Activated CD4-positive, alpha-beta memory T cell treated with anti-CD3 and anti-CD28 coated beads for 36 hours (primary cell): ENCODE measurements at regions not wholly inside any gene's neighbourhood (a gene's known extent, or its start where the extent isn't known, plus 50 kb on each side); places are given as distances from the start of the nearest gene placed in this dataset.
"Not testable (repeated sequence)": the region's sequence is repeated elsewhere in the genome, so short reads cannot be mapped to it uniquely, and the experiment has no call there.

ENCODE experiments used
- CTCF ChIA-PET: fragments of 350-600 bp; sonication (Branson Sonifier 250); formaldehyde crosslinking; loops from one replicate; lab custom pipeline; 2021; ENCODE audit warnings: antibody characterized with exemption, inconsistent platforms; lab: Charles Lee
- POLR2A ChIA-PET: fragments of 350-600 bp; sonication (Branson Sonifier 250); formaldehyde crosslinking; loops from one replicate; lab custom pipeline; 2021; ENCODE audit warnings: antibody characterized with exemption; lab: Charles Lee
- DNase-seq: peaks from one replicate; pipeline ENCODE4 v3.0.0-alpha.2; 2020
- H3K27ac Mint-ChIP-seq: one replicate; pipeline ENCODE4 v1.8.0; 2021; ENCODE audit warnings: mixed read lengths
- H3K27me3 Mint-ChIP-seq: one replicate; pipeline ENCODE4 v1.8.0; 2021; ENCODE audit warnings: mixed read lengths
- H3K36me3 Mint-ChIP-seq: one replicate; pipeline ENCODE4 v1.8.0; 2021; ENCODE audit warnings: mixed read lengths
- H3K4me1 Mint-ChIP-seq: one replicate; pipeline ENCODE4 v1.8.0; 2021; ENCODE audit warnings: low read depth, mixed read lengths
- H3K4me3 Mint-ChIP-seq: one replicate; pipeline ENCODE4 v1.8.0; 2021; ENCODE audit warnings: mild to moderate bottlenecking, mixed read lengths
- H3K9me3 Mint-ChIP-seq: one replicate; pipeline ENCODE4 v1.8.0; 2021; ENCODE audit warnings: mixed read lengths
- intact Hi-C: fragments of 100-400 bp; cut with micrococcal nuclease; formaldehyde crosslinking; loops from one replicate; pipeline ENCODE4 v1.15.1; 2023

DNA sequence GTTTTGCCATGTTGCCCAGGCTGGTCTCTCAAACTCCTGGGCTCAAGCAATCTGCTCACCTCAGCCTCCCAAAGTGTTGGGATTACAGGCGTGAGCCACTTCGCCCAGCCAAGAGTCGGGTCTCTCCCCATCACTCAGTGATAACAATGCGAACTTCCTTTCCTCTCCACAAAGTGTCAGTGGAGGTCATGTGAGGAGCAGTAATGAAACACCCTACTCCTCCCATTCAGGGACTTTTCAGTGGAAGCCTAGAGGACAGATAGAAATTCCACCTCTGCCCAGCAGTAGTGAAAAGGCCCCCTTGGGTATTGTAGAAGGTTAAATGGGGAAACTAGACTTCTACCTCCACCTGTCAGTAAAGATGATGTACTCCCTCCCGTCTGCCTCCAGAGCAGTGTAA, 141.9 kb upstream of the STK26 start:
- ChIA-PET POLR2A (no interaction called here), CTCF (no interaction called here)
- no peaks in the 10 kb centered on the region for H3K4me1 Mint-ChIP-seq
- H3K4me3 Mint-ChIP-seq: no peak overlapping the region
- H3K27ac Mint-ChIP-seq: no peak overlapping the region
- intact Hi-C loops: no loop called here
- no peaks in the 10 kb centered on the region for H3K9me3 Mint-ChIP-seq
- DNase-seq: no peak
- H3K27me3 Mint-ChIP-seq: no peaks in the 10 kb centered on the region
- H3K36me3 Mint-ChIP-seq: no peaks in the 10 kb centered on the region

DNA sequence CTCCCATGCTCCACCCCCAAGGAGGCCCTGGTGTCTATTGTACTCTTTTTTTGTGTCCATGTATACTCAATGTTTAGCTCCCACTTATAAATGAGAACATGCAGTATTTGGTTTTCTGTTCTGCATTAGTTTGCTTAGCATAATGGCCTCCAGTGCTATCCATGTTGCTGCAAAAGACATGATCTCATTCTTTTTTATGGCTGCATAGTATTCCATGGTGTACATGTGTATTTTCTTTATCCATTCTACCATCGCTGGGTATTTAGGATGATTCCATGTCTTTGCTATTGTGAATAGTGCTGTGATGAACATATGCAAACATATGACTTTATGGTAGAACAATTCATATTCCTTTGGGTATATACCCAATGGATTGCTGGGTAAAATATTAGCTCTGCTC, 138.1 kb upstream of the STK26 start:
- H3K9me3 Mint-ChIP-seq, H3K4me3 Mint-ChIP-seq, H3K27me3 Mint-ChIP-seq, POLR2A ChIA-PET, H3K27ac Mint-ChIP-seq, DNase-seq, H3K36me3 Mint-ChIP-seq, CTCF ChIA-PET, intact Hi-C loops, H3K4me1 Mint-ChIP-seq: not testable (repeated sequence)

DNA sequence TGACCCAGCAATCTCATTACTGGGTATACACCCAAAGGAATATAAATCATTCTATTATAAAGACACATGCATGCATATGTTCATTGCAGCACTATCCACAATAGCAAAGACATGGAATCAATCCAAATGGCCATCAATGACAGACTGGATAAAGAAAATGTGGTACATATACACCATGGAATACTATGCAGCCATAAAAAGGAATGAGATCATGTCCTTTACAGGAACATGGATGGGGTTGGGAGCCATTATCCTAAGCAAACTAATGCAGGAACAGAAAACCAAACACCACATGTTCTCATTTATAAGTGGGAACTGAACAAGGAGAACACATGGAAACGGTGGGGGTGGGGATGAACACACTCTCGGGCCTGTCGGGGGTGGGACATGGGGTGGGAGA, 129.2 kb upstream of the STK26 start:
- H3K27ac Mint-ChIP-seq, H3K9me3 Mint-ChIP-seq, H3K27me3 Mint-ChIP-seq, H3K4me3 Mint-ChIP-seq, H3K36me3 Mint-ChIP-seq, DNase-seq, H3K4me1 Mint-ChIP-seq, intact Hi-C loops, CTCF ChIA-PET, POLR2A ChIA-PET: not testable (repeated sequence)

GRCh38 chrX:131894995-131895394, 128.1 kb upstream of the STK26 start:
- CTCF ChIA-PET: no interaction called here
- intact Hi-C loops: no loop called here
- POLR2A ChIA-PET: no interaction called here
- peaks cover 6% of the 10 kb centered on the region for H3K4me1 Mint-ChIP-seq
- H3K4me3 Mint-ChIP-seq: no peak overlapping the region
- H3K27me3 Mint-ChIP-seq: no peaks in the 10 kb centered on the region
- no peaks in the 10 kb centered on the region for H3K9me3 Mint-ChIP-seq
- no peak for DNase-seq
- H3K27ac Mint-ChIP-seq: no peak overlapping the region
- no peaks in the 10 kb centered on the region for H3K36me3 Mint-ChIP-seq

DNA sequence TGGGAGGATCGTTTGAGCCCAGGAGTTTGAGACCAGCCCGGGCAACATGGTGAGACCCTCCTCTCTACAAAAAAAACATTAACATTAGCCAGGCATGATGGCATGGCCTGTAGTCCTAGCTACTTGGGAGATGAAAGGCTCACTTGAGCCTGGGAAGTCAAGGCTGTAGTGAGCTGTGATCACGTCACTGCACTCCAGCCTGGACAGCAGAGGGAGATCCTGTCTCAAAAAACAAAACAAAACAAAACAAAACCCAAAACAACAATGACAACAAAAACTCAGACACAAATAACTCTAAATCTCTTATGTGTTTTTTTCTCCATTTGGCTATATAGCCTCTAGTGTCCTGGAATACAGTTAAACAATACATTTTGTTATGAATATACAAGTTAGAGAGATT, 127.3 kb upstream of the STK26 start:
- ChIA-PET CTCF (no interaction called here), POLR2A (no interaction called here)
- intact Hi-C loops: no loop called here
- no peak for DNase-seq
- no peaks in the 10 kb centered on the region for H3K36me3 Mint-ChIP-seq
- H3K9me3 Mint-ChIP-seq: no peaks in the 10 kb centered on the region
- H3K27ac Mint-ChIP-seq: no peak overlapping the region
- no peaks in the 10 kb centered on the region for H3K27me3 Mint-ChIP-seq
- peaks cover 6% of the 10 kb centered on the region for H3K4me1 Mint-ChIP-seq
- no peak overlapping the region for H3K4me3 Mint-ChIP-seq

- CTCF ChIA-PET: no interaction called here
- Mint-ChIP-seq H3K4me3 (no peak overlapping the region), H3K27ac (no peak overlapping the region), H3K9me3 (no peaks in the 10 kb centered on the region), H3K4me1 (no peaks in the 10 kb centered on the region), H3K36me3 (no peaks in the 10 kb centered on the region), H3K27me3 (no peaks in the 10 kb centered on the region)
- intact Hi-C loops: no loop called here
- POLR2A ChIA-PET: no interaction called here
- DNase-seq: no peak
Observed at GRCh38 chrX:131901546-131901945, 121.6 kb upstream of the STK26 start.

DNA sequence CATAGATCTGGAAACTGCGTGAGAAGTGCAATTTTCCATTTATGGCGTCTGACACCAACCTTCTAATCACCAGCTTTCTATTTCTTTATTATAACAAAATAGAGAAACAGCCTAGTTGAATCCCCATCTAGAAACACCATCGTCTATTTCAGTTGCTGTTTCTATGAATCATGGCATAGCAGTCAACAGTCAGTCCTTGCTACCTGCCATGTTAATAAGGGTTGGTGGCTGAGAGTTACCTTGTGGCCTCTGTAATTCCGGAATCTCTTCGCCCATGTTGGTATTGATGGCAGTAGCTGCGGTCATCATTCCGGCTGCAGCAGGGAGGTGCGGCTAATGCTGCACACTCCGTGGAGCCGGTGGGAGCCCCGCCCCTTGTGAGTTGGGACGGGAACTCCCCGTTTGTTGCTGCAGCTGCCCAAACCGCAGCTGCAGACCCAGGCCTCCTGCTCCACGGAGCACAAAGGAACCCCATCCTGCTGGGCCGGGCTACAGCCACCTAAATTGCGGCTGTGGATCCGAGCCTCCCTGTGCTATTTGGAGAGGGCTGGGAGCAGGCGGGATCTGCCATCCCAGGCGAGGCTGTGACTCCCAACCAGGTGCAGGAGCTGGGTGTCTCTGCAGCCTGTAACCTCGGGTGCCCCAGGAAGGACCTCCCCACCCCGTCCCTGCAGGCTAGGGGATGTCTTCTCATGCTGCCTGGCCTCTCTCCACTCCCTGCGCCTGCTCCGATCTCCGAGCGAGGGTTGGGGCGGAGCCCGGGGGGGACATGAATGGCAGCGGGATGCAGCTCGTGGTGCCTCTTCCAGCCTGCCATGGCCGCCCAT, 115.4 kb upstream of the STK26 start:
- no peak for DNase-seq

DNA sequence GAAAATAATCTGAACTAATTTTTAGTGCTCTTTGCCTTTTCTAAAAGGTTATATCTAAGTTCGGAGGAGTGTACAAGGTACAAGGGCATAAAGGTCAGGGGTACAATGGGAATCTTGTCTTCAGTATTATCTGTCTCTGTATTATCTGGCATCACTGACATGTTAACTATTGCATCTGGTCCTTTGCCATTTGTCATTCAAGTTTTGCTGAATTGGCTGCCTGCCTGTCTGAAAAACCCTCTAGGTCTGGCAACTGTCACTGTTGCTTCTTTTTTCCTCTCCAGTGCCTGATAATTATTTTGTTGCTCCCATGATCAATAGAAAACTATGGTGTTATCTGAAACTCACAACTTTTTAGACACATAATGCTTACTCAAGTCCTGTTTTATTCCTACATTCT, 112.5 kb upstream of the STK26 start:
- Mint-ChIP-seq H3K4me1 (no peaks in the 10 kb centered on the region), H3K36me3 (no peaks in the 10 kb centered on the region), H3K27ac (no peak overlapping the region), H3K27me3 (peaks cover 2% of the 10 kb centered on the region), H3K9me3 (no peaks in the 10 kb centered on the region), H3K4me3 (no peak overlapping the region)
- intact Hi-C loops: no loop called here
- POLR2A ChIA-PET: no interaction called here
- no peak for DNase-seq
- CTCF ChIA-PET: no interaction called here

More for the DNA sequence above, 115.4 kb upstream of the STK26 start:
- Mint-ChIP-seq H3K4me1 (no peaks in the 10 kb centered on the region), H3K27me3 (no peaks in the 10 kb centered on the region), H3K4me3 (no peak overlapping the region), H3K27ac (no peak overlapping the region), H3K36me3 (no peaks in the 10 kb centered on the region), H3K9me3 (no peaks in the 10 kb centered on the region)
- ChIA-PET POLR2A (no interaction called here), CTCF (interaction anchor here (0.6 kb wide), 1 partner anchor 284 kb away, joined by 3 read pairs; no protein-coding TSS in a partner anchor)
- intact Hi-C loops: no loop called here

DNA sequence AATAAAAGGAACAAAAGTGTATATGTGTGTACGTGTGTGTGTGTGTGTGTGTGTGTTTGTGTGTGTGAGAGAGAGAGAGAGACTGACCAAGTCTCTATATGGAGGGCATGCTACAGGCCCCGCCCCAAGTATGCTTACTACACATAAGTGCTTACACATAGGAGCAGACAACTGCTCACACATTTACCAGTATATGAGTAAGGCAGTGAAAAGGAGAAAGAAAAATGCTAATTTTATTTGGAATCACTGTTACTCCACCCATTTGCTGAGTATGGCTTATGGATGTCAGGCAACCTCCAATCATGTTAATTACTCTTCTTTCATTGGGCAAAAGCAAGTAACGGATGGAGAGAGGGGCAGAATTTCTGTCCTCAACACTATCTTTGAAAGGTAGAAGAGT, 107.6 kb upstream of the STK26 start:
- Mint-ChIP-seq H3K4me3 (no peak overlapping the region), H3K36me3 (no peaks in the 10 kb centered on the region), H3K27ac (no peak overlapping the region), H3K9me3 (no peaks in the 10 kb centered on the region), H3K4me1 (peaks cover 2% of the 10 kb centered on the region), H3K27me3 (peaks cover 2% of the 10 kb centered on the region)
- ChIA-PET CTCF (no interaction called here), POLR2A (no interaction called here)
- DNase-seq: no peak
- intact Hi-C loops: no loop called here

DNA sequence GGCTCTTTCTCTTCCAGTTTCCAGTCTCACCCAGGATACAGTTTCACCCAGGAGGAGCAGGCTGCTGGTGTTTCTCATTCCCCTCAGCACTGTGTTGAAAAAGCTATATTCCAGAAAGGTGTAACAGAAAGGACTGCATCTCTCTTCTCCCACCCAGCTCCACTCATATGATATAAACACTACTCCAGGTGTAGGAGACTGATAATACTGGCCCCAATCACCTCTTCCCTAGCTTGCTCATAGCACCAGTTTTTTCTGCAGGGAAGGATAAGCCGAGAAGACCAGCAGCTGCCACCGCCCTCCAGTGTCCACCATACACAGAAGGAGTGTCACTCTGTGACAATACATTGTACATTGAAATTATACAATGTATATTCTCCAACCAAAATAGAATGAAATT, 105.5 kb upstream of the STK26 start:
- intact Hi-C loops: no loop called here
- ChIA-PET CTCF (no interaction called here), POLR2A (no interaction called here)
- Mint-ChIP-seq H3K9me3 (no peaks in the 10 kb centered on the region), H3K4me3 (no peak overlapping the region), H3K27ac (no peak overlapping the region), H3K36me3 (no peaks in the 10 kb centered on the region), H3K4me1 (peaks cover 2% of the 10 kb centered on the region), H3K27me3 (peaks cover 2% of the 10 kb centered on the region)
- DNase-seq: no peak

DNA sequence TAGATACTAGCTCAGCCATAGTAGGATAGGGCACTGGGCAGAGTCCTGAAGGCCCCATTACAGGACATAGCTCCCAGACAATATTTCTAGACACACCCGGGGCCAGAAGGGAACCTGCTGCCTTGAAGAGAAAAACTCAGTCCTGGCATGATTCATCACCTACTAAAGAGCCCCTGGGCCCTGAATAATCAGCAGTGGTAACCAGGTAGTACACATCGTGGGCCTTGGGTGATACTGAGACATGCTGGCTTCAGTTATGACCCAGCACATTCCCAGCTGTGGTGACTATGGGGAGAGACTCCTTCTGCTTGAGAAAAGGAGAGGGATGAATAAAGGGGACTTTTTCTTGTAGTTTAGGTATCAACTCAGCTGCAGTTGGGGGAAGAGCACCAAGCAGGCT, 104.3 kb upstream of the STK26 start:
- ChIA-PET CTCF (no interaction called here), POLR2A (no interaction called here)
- Mint-ChIP-seq H3K27me3 (peaks cover 2% of the 10 kb centered on the region), H3K4me3 (no peak overlapping the region), H3K27ac (no peak overlapping the region), H3K9me3 (no peaks in the 10 kb centered on the region), H3K4me1 (peaks cover 2% of the 10 kb centered on the region), H3K36me3 (no peaks in the 10 kb centered on the region)
- intact Hi-C loops: no loop called here
- DNase-seq: peak; percentile 21

DNA sequence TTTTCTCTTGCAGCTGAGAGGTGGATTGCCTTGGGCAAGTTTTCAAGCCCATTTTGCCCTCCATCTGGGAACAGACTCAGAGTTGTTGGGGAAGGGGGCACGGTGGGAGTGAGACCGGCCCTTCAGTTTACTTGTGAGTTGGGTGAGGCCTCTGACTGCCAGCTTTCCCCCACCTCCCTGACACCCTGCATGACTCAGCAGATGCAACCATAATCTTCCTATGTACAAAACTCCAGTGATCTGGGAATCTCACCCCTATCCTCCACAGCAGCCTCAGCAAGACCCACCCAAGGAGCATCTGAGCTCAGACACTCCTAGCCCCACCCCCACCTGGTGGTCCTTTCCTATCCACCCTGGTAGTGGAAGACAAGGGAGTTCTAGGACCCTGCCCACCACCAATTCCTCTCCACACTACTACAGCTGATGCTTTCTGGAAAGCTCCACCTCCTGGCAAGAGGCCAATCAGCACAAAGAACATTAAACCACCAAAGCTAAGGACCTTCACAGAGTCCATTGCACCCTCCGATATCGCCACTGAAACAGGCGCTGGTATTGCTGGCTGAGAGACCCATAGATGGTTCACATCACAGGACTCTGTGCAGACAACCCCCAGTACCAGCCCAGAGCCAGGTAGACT, 99.4 kb upstream of the STK26 start:
- H3K4me1 Mint-ChIP-seq: peaks cover 2% of the 10 kb centered on the region
- H3K4me3 Mint-ChIP-seq: no peak overlapping the region
- ChIA-PET POLR2A (no interaction called here), CTCF (interaction anchor here (0.6 kb wide), 2 partner anchors 133 to 167 kb away, joined by 3 to 4 read pairs; no protein-coding TSS in a partner anchor)
- H3K36me3 Mint-ChIP-seq: no peaks in the 10 kb centered on the region
- no peak overlapping the region for H3K27ac Mint-ChIP-seq
- H3K9me3 Mint-ChIP-seq: no peaks in the 10 kb centered on the region
- H3K27me3 Mint-ChIP-seq: no peaks in the 10 kb centered on the region
- intact Hi-C loops: no loop called here
- no peak for DNase-seq

DNA sequence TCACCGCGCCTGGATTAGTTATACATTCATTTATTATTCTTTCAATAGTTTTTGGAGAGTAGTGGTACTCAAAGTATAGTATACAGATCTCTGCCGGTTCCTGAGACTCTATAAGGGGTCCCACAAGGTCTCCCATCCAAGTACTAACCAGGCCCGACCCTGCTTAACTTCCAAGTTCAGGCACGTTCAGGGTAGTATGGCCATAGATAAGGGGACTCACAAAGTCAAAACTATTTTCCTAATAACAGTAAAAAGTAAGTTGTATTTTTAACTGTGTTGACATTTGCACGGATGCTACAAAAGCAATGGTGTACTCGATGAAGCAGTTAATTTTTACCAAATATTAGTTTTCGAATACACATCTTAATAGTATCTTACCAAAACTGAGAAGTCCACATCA, 84.4 kb upstream of the STK26 start:
- ChIA-PET CTCF (no interaction called here), POLR2A (no interaction called here)
- Mint-ChIP-seq H3K27ac (no peak overlapping the region), H3K4me1 (no peaks in the 10 kb centered on the region), H3K9me3 (no peaks in the 10 kb centered on the region), H3K4me3 (no peak overlapping the region), H3K27me3 (no peaks in the 10 kb centered on the region), H3K36me3 (no peaks in the 10 kb centered on the region)
- intact Hi-C loops: no loop called here
- no peak for DNase-seq
